Calu3 (cell line): ENCODE measurements at regions not wholly inside any gene's neighbourhood (a gene's known extent, or its start where the extent isn't known, plus 50 kb on each side); places are given as distances from the start of the nearest gene placed in this dataset.

Experiments used
- BruUV-seq: library from RNA; stranded (reverse); fragments of 400-500 nt; replicated peaks from 2 replicates; lab custom pipeline; 2021; lab: Mats Ljungman, UMichigan
- CTCF ChIA-PET: fragments of 300-600 bp; sonication (Branson Sonifier 250); formaldehyde crosslinking; loops from one replicate; lab custom pipeline; 2022; ENCODE audit warnings: antibody characterized with exemption; lab: Charles Lee
- DNase-seq: peaks from one replicate; pipeline ENCODE4 v3.0.0; 2022
- H3K27ac Mint-ChIP-seq: one replicate; pipeline ENCODE4 v1.8.0; 2022; ENCODE audit warnings: mixed read lengths; ENCODE audit not compliant: unreplicated experiment
- H3K27me3 Mint-ChIP-seq: one replicate; pipeline ENCODE4 v1.8.0; 2022; ENCODE audit warnings: mixed read lengths; ENCODE audit not compliant: unreplicated experiment
- H3K36me3 Mint-ChIP-seq: one replicate; pipeline ENCODE4 v1.8.0; 2022; ENCODE audit warnings: mild to moderate bottlenecking, moderate library complexity, mixed read lengths; ENCODE audit not compliant: insufficient read depth, unreplicated experiment
- H3K4me1 Mint-ChIP-seq: one replicate; pipeline ENCODE4 v1.8.0; 2022; ENCODE audit warnings: mild to moderate bottlenecking, low read depth, mixed read lengths; ENCODE audit not compliant: unreplicated experiment
- H3K4me3 Mint-ChIP-seq: one replicate; pipeline ENCODE4 v1.8.0; 2022; ENCODE audit warnings: mild to moderate bottlenecking, low read depth, moderate library complexity, mixed read lengths; ENCODE audit not compliant: unreplicated experiment
- H3K9me3 Mint-ChIP-seq: one replicate; pipeline ENCODE4 v1.8.0; 2022; ENCODE audit warnings: low read depth, mixed read lengths; ENCODE audit not compliant: unreplicated experiment
- intact Hi-C: fragments of 100-400 bp; cut with micrococcal nuclease; formaldehyde crosslinking; loops from one replicate; pipeline ENCODE4 v1.10.0; 2022; ENCODE audit not compliant: unreplicated experiment
- TF ChIP-seq, protein P1 (sequence below): fragments of 200-600 bp; IDR thresholded peaks from one replicate; pipeline ENCODE4 v1.8.0; 2022; ENCODE audit warnings: antibody characterized with exemption; ENCODE audit not compliant: unreplicated experiment

DNA sequence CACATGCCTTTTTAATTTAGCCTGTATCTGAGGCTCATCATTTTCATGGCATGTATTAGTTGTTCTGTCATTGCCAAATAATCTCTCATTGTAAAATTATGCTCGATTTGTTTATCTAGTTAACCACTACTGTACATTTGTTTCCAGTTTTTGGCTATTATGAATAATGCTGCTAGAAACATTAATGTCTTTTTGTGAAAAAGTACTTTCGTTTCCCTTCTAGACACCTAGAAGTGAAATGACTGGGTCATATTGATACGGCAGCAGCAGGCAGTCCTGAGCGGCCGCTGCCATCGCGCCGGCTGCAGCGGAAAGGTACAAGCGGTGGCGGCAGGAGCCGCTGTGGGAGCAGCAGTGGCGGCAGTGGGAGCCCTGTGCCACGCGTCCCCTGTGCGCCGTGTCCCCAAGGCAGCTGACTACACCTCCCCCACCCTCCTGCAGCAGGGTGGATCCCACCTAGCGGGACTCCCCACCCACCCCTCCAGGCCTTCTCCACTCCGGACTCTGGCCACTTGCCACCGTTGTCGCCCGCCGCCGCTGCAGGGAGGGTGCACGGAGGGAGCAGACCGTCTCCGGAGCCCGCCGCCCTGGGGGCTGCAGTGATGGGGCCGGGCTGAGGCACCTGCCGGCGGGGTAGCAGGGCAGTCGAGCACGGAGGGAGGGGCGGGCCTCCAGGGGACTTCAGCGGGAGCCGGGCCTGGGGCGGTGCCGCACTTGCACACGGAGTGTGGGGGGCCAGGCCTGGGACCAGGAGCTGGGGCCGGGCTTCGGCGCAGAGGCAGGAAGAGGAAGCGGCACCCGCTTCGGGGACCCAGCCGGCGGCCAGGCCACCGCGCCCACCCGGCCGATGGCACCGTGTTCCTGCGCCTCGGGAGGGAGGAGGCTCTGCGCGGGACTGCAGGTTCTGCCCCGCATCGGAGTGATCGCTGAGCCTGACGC, 66.8 kb upstream of the RGS7 start:
- peak; percentile 65 for DNase-seq
- Mint-ChIP-seq H3K9me3 (no peaks in the 10 kb centered on the region), H3K4me1 (peaks cover 7% of the 10 kb centered on the region), H3K36me3 (peaks cover 12% of the 10 kb centered on the region), H3K27me3 (peaks cover 10% of the 10 kb centered on the region), H3K4me3 (peak overlapping the region; percentile 72), H3K27ac (no peak overlapping the region)
- TF ChIP-seq, protein P1, sequence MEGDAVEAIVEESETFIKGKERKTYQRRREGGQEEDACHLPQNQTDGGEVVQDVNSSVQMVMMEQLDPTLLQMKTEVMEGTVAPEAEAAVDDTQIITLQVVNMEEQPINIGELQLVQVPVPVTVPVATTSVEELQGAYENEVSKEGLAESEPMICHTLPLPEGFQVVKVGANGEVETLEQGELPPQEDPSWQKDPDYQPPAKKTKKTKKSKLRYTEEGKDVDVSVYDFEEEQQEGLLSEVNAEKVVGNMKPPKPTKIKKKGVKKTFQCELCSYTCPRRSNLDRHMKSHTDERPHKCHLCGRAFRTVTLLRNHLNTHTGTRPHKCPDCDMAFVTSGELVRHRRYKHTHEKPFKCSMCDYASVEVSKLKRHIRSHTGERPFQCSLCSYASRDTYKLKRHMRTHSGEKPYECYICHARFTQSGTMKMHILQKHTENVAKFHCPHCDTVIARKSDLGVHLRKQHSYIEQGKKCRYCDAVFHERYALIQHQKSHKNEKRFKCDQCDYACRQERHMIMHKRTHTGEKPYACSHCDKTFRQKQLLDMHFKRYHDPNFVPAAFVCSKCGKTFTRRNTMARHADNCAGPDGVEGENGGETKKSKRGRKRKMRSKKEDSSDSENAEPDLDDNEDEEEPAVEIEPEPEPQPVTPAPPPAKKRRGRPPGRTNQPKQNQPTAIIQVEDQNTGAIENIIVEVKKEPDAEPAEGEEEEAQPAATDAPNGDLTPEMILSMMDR: no peak
- no TSS peak for BruUV-seq
- intact Hi-C loops: no loop called here
- CTCF ChIA-PET: interaction anchor here (0.9 kb wide), 1 partner anchor 62 kb away, joined by 6 read pairs; no protein-coding TSS in a partner anchor

DNA sequence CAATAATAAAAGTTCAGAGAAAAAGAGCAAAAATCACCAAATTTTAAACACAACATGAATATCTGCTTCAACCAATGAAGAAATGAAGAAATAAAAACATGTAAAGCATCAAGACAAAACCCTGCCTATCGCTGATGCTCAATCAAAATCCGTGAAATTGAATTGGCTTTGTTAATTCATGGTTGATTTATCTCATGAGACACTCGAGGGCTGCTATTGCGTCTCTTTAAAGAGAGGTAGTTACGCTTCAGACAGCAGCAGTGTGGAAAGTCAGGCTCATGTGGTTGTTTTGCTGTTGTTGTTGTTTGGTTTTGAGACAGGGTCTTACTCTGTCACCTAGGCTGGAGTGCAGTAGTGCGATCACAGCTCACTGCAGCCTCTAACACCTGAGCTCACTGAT, 65.5 kb upstream of the RGS7 start:
- H3K36me3 Mint-ChIP-seq: peaks cover 12% of the 10 kb centered on the region
- DNase-seq: no peak
- H3K27ac Mint-ChIP-seq: no peak overlapping the region
- no peaks in the 10 kb centered on the region for H3K9me3 Mint-ChIP-seq
- no TSS peak for BruUV-seq
- H3K4me1 Mint-ChIP-seq: peaks cover 7% of the 10 kb centered on the region
- H3K27me3 Mint-ChIP-seq: peaks cover 10% of the 10 kb centered on the region
- TF ChIP-seq, protein P1: no peak
- CTCF ChIA-PET: no interaction called here
- intact Hi-C loops: loop anchor here (1.0 kb wide), 1 partner anchor 63 kb away; no protein-coding TSS in a partner anchor
- H3K4me3 Mint-ChIP-seq: no peak overlapping the region

DNA sequence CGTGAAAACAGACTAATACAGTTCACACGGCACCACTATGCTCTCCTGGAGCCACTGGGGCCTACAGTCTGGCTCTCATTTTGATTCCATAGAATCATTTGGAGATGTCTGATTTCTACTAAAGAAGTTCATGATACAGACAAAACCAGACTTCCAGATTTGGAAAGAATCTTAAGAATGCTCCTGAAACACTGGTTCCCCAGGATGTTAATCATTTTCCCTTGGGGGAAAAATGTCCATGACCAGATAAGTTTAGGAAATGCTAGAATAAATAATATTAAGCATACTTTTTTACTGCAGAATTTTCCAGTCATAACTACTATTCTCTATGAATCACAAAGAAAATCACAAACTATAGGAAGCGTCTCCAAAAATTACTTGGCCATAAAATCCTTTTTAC, 63.0 kb upstream of the RGS7 start:
- no peak overlapping the region for H3K4me3 Mint-ChIP-seq
- no peaks in the 10 kb centered on the region for H3K9me3 Mint-ChIP-seq
- no TSS peak for BruUV-seq
- peaks cover 10% of the 10 kb centered on the region for H3K27me3 Mint-ChIP-seq
- peaks cover 12% of the 10 kb centered on the region for H3K36me3 Mint-ChIP-seq
- H3K27ac Mint-ChIP-seq: no peak overlapping the region
- DNase-seq: no peak
- intact Hi-C loops: no loop called here
- peaks cover 7% of the 10 kb centered on the region for H3K4me1 Mint-ChIP-seq
- CTCF ChIA-PET: no interaction called here
- TF ChIP-seq, protein P1: no peak

DNA sequence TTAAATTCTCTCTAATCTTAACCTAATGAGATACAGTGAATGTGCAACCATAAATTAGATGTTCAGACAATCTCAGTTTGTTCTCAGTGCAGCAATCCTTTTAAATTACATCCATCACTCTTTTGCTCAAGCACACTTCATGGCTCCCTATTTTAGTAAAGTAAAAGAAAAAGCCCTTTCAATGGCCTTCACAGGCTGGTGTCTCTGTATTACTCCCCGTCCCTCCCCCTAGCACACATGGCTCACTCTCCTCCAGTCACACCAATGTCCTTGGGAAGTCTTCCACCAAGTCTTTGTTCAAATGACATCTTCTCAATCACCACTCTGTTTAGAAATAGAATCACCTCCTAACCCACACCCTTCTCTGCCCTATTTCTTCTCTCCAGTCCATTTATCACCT, 60.3 kb upstream of the RGS7 start:
- TF ChIP-seq, protein P1: no peak
- no peaks in the 10 kb centered on the region for H3K9me3 Mint-ChIP-seq
- no peaks in the 10 kb centered on the region for H3K4me1 Mint-ChIP-seq
- peaks cover 4% of the 10 kb centered on the region for H3K27me3 Mint-ChIP-seq
- CTCF ChIA-PET: no interaction called here
- intact Hi-C loops: no loop called here
- H3K27ac Mint-ChIP-seq: no peak overlapping the region
- no peak for DNase-seq
- no TSS peak for BruUV-seq
- peaks cover 2% of the 10 kb centered on the region for H3K36me3 Mint-ChIP-seq
- H3K4me3 Mint-ChIP-seq: no peak overlapping the region
